ENCODE measurements at regions not wholly inside any gene's neighbourhood (a gene's known extent, or its start where the extent isn't known, plus 50 kb on each side); places are given as distances from the start of the nearest gene placed in this dataset.

DNA sequence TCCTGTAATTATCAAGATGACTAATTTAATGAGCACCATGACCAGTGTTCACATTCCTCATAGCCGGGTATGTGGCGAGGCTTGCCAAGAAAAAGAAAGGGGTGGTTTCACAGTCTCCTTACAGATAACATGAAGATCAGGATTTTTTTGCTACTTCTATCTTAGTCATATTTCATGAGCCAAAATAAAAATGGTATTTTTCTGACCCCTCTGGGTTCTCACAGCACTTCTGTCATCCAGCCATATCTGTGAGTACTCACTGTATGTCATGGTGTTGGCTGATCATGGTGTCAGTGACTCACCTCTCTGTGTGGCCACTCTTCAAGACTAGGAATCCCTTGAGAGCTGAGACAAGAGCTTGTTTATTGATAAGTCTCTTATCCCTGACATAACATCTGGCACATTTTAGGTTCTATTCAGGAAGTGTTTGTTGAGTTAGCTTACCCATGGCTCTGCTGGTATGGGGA, 130.5 kb upstream of the LMCD1 start:
- no peak for TF ChIP-seq CTCF (conservative IDR thresholded peaks at IDR 0.05; ENCODE audit: low read depth, low read length)
- TF ChIP-seq ELK1 (IDR thresholded peaks at IDR 0.05; ENCODE audit: borderline replicate concordance, low read depth, low read length), result no peak
- no peak for TF ChIP-seq POLR2A (IDR thresholded peaks at IDR 0.05; ENCODE audit: low read depth, low read length)
- no peak for TF ChIP-seq RAD21 (IDR thresholded peaks at IDR 0.05; ENCODE audit: low read length)
- TF ChIP-seq RFX5 (IDR thresholded peaks at IDR 0.05; ENCODE audit: low read depth, low read length), result no peak
- no peak for TF ChIP-seq MAZ (IDR thresholded peaks at IDR 0.05; ENCODE audit: borderline replicate concordance, low read depth, low read length)
- TF ChIP-seq BHLHE40 (IDR thresholded peaks at IDR 0.05; ENCODE audit: low read depth, low read length), result no peak
- no peak for TF ChIP-seq SMC3 (IDR thresholded peaks at IDR 0.05; ENCODE audit: low read depth, low read length)

Measured in IMR-90 (cell line).